K562 (cell line): ENCODE measurements at regions not wholly inside any gene's neighbourhood (a gene's known extent, or its start where the extent isn't known, plus 50 kb on each side); places are given as distances from the start of the nearest gene placed in this dataset.

Experiments used
- E2F1 ChIP-seq: sonication (generic); formaldehyde crosslinking; IDR thresholded peaks from 2 replicates; pipeline ENCODE4 v1.8.1; 2023; ENCODE audit warnings: mild to moderate bottlenecking, missing genetic modification reagents, moderate library complexity
- EHMT2 ChIP-seq: fragments of 450-650 bp; IDR thresholded peaks from 2 replicates; pipeline ENCODE4 v1.6.1; 2018; ENCODE audit warnings: antibody characterized with exemption
- EZH2 ChIP-seq: IDR thresholded peaks from 2 replicates; pipeline ENCODE4 v1.6.1; 2012; ENCODE audit warnings: low read depth, mild to moderate bottlenecking, inconsistent platforms, low read length, borderline replicate concordance

GRCh38 chr2:59882279-59882678, 671.2 kb downstream of the BCL11A start:
- TF ChIP-seq E2F1 (CRISPR knock-in tag) = no peak
- TF ChIP-seq EHMT2 = no peak
- no peak for TF ChIP-seq EZH2
